Glutamatergic neuron (in vitro differentiated cells): ENCODE measurements at regions not wholly inside any gene's neighbourhood (a gene's known extent, or its start where the extent isn't known, plus 50 kb on each side); places are given as distances from the start of the nearest gene placed in this dataset.

Source experiments
- DNase-seq: peaks from one replicate; pipeline ENCODE4 v3.0.0; 2022
- H3K27ac Mint-ChIP-seq: one replicate; pipeline ENCODE4 v1.8.0; 2020; ENCODE audit warnings: mild to moderate bottlenecking, mixed read lengths, inconsistent platforms; ENCODE audit not compliant: unreplicated experiment
- H3K27me3 Mint-ChIP-seq: one replicate; pipeline ENCODE4 v1.8.0; 2020; ENCODE audit warnings: mild to moderate bottlenecking, moderate library complexity, mixed read lengths, inconsistent platforms; ENCODE audit not compliant: unreplicated experiment
- H3K36me3 Mint-ChIP-seq: one replicate; pipeline ENCODE4 v1.8.0; 2020; ENCODE audit warnings: mild to moderate bottlenecking, mixed read lengths, inconsistent platforms; ENCODE audit not compliant: unreplicated experiment
- H3K4me1 Mint-ChIP-seq: one replicate; pipeline ENCODE4 v1.8.0; 2020; ENCODE audit warnings: mild to moderate bottlenecking, low read depth, mixed read lengths, inconsistent platforms; ENCODE audit not compliant: unreplicated experiment
- H3K4me3 Mint-ChIP-seq: one replicate; pipeline ENCODE4 v1.8.0; 2020; ENCODE audit warnings: mild to moderate bottlenecking, mixed read lengths, inconsistent platforms; ENCODE audit not compliant: unreplicated experiment
- H3K9me3 Mint-ChIP-seq: one replicate; pipeline ENCODE4 v1.8.0; 2020; ENCODE audit warnings: mild to moderate bottlenecking, moderate library complexity, mixed read lengths, inconsistent platforms; ENCODE audit not compliant: unreplicated experiment
- TF ChIP-seq, protein P1 (sequence below): fragments of 200-600 bp; sonication (generic); IDR thresholded peaks from one replicate; pipeline ENCODE4 v1.5.0; 2021; ENCODE audit not compliant: partially characterized antibody, unreplicated experiment

- no peak overlapping the region for H3K4me3 Mint-ChIP-seq
- no peaks in the 10 kb centered on the region for H3K36me3 Mint-ChIP-seq
- peaks cover 5% of the 10 kb centered on the region for H3K27me3 Mint-ChIP-seq
- TF ChIP-seq, protein P1, sequence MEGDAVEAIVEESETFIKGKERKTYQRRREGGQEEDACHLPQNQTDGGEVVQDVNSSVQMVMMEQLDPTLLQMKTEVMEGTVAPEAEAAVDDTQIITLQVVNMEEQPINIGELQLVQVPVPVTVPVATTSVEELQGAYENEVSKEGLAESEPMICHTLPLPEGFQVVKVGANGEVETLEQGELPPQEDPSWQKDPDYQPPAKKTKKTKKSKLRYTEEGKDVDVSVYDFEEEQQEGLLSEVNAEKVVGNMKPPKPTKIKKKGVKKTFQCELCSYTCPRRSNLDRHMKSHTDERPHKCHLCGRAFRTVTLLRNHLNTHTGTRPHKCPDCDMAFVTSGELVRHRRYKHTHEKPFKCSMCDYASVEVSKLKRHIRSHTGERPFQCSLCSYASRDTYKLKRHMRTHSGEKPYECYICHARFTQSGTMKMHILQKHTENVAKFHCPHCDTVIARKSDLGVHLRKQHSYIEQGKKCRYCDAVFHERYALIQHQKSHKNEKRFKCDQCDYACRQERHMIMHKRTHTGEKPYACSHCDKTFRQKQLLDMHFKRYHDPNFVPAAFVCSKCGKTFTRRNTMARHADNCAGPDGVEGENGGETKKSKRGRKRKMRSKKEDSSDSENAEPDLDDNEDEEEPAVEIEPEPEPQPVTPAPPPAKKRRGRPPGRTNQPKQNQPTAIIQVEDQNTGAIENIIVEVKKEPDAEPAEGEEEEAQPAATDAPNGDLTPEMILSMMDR: no peak
- H3K4me1 Mint-ChIP-seq: peaks cover 41% of the 10 kb centered on the region
- H3K9me3 Mint-ChIP-seq: peaks cover 4% of the 10 kb centered on the region
- H3K27ac Mint-ChIP-seq: peak overlapping the region; percentile 81
- no peak for DNase-seq
These were observed 119.8 kb downstream of the C9orf50 start for GRCh38 chr9:129500863-129501770.

GRCh38 chr9:129500161-129500862 lies 120.6 kb downstream of the C9orf50 start:
- no peak overlapping the region for H3K4me3 Mint-ChIP-seq
- no peak for DNase-seq
- H3K36me3 Mint-ChIP-seq: no peaks in the 10 kb centered on the region
- peaks cover 4% of the 10 kb centered on the region for H3K9me3 Mint-ChIP-seq
- H3K27me3 Mint-ChIP-seq: peaks cover 5% of the 10 kb centered on the region
- peak overlapping the region; percentile 81 for H3K27ac Mint-ChIP-seq
- TF ChIP-seq, protein P1: no peak
- peaks cover 43% of the 10 kb centered on the region for H3K4me1 Mint-ChIP-seq

- Mint-ChIP-seq H3K9me3 (peaks cover 7% of the 10 kb centered on the region), H3K36me3 (no peaks in the 10 kb centered on the region), H3K27me3 (peaks cover 8% of the 10 kb centered on the region), H3K4me3 (peak overlapping the region; percentile 74), H3K4me1 (peaks cover 43% of the 10 kb centered on the region), H3K27ac (peak overlapping the region; percentile 98)
- DNase-seq: no peak
- TF ChIP-seq, protein P1: no peak
These were observed 122.2 kb downstream of the C9orf50 start for GRCh38 chr9:129498451-129499384.

DNA sequence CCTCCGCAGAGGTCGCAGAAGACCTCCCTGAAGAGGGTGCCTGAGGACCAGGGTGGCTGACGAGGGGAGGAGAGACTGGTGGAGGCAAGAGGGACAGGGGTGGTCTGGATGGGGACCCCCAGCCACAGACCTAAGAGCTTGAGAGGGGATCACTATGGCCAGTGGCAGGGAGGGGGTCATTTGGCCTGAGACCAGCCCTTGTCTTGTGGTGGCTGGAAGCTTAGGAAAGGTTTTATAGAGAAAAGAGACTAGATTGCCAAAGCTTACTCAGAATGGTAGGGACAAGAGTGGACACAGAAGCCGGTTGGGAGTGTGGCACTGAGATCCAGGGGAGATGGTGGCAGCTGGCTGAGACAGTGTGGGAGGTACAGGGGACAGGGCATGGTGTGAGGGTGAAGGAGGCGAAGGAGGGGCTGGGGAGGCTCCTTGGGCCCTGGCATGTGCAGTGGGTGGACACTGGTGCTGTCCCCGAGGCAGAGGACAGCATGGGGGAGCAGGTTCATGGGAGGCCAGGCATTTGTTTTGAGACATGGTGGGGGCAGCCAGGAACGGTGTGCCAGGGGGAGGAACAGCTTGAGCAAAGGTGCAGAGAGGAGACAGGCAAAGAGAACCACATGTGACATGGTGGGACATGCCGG lies 123.0 kb downstream of the C9orf50 start:
- Mint-ChIP-seq H3K4me1 (peaks cover 51% of the 10 kb centered on the region), H3K27me3 (peaks cover 10% of the 10 kb centered on the region), H3K9me3 (peaks cover 7% of the 10 kb centered on the region), H3K4me3 (peak overlapping the region; percentile 74), H3K27ac (peak overlapping the region; percentile 98), H3K36me3 (no peaks in the 10 kb centered on the region)
- DNase-seq: no peak
- TF ChIP-seq, protein P1: no peak
